Tibial artery (tissue), 4 donors: ENCODE measurements at regions not wholly inside any gene's neighbourhood (a gene's known extent, or its start where the extent isn't known, plus 50 kb on each side); places are given as distances from the start of the nearest gene placed in this dataset.

Experiments
- DNase-seq, 2 donors: peaks; one replicate each; pipeline ENCODE4 v3.0.0-alpha.2; 2019
- H3K27ac ChIP-seq, 2 donors: fragments of 200-600 bp; sonication (generic) in 1 of 2; 1 replicate in 1 of 2; 2 replicates in 1 of 2; pipeline ENCODE4 v1.5.1; 2018 to 2019; ENCODE audit warnings: mild to moderate bottlenecking in 1 of 2
- H3K27me3 ChIP-seq, 2 donors: fragments of 200-600 bp; sonication (generic) in 1 of 2; one replicate each; pipeline versions ENCODE4 v1.5.1 to v1.6.0; 2016 to 2019
- H3K36me3 ChIP-seq, 3 donors: fragments of 200-600 bp; sonication (generic) in 2 of 3; one replicate each; pipeline ENCODE4 v1.5.1; 2016 to 2019; ENCODE audit warnings: mild to moderate bottlenecking in 2 of 3
- H3K4me1 ChIP-seq, 4 donors: fragments of 200-600 bp; sonication (generic) in 2 of 4; 1 replicate in 3 of 4; 2 replicates in 1 of 4; pipeline ENCODE4 v1.5.1; 2016 to 2019
- H3K4me3 ChIP-seq, 2 donors: fragments of 200-600 bp; sonication (generic) in 1 of 2; 1 replicate in 1 of 2; 2 replicates in 1 of 2; pipeline ENCODE4 v1.5.1; 2018 to 2019; ENCODE audit warnings: mild to moderate bottlenecking in 2 of 2
- H3K9me3 ChIP-seq, 3 donors: fragments of 200-600 bp; sonication (generic) in 1 of 3; one replicate each; pipeline ENCODE4 v1.5.1; 2016 to 2019
- CTCF ChIP-seq, 2 experiments: fragments of 200-600 bp in 1 of 2; fragments of 450-650 bp in 1 of 2; IDR thresholded peaks; one replicate each; pipeline ENCODE4 v1.5.1; 2017 to 2019; ENCODE audit warnings: antibody characterized with exemption in 2 of 2, mild to moderate bottlenecking in 1 of 2, moderate library complexity in 1 of 2
- intact Hi-C: fragments of 100-400 bp; cut with DNase I; formaldehyde crosslinking; loops from one replicate; pipeline ENCODE4 v1.15.0; 2023; ENCODE audit warnings: low total_unique reads

- Histone ChIP-seq H3K27me3 (no peaks in the 10 kb centered on the region), H3K4me3 (no peak overlapping the region), H3K9me3 (no peaks in the 10 kb centered on the region), H3K36me3 (no peaks in the 10 kb centered on the region), H3K4me1 (no peaks in the 10 kb centered on the region), H3K27ac (no peak overlapping the region)
- intact Hi-C loops: no loop called here
- no peak for TF ChIP-seq CTCF (IDR thresholded peaks at IDR 0.05)
- DNase-seq: no peak
Observed at GRCh38 chr3:82505079-82505756, 743.8 kb upstream of the GBE1 start.

DNA sequence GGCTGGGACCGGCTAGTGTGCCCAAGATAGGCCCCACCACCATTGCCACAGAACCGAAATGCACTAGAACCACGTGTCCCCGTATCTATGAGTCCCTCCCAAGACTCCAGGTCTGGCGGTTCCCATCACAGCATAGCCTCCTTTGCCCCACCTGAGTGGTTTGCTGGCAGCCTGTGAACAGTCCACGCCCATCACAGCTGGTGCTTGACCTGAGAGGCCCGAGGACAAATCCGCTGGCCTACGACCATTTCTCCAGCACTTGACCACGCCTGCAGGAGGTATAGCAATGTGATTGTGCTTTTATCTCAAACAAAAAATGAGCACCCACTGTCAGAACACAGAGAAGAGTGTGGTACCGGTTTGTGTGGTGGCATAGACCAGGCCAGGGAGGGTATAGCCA lies 736.7 kb upstream of the GBE1 start:
- Histone ChIP-seq H3K9me3 (no peaks in the 10 kb centered on the region), H3K4me1 (no peaks in the 10 kb centered on the region), H3K4me3 (no peak overlapping the region), H3K27me3 (no peaks in the 10 kb centered on the region), H3K36me3 (no peaks in the 10 kb centered on the region), H3K27ac (no peak overlapping the region)
- intact Hi-C loops: no loop called here
- no peak for TF ChIP-seq CTCF (IDR thresholded peaks at IDR 0.05)
- no peak for DNase-seq

DNA sequence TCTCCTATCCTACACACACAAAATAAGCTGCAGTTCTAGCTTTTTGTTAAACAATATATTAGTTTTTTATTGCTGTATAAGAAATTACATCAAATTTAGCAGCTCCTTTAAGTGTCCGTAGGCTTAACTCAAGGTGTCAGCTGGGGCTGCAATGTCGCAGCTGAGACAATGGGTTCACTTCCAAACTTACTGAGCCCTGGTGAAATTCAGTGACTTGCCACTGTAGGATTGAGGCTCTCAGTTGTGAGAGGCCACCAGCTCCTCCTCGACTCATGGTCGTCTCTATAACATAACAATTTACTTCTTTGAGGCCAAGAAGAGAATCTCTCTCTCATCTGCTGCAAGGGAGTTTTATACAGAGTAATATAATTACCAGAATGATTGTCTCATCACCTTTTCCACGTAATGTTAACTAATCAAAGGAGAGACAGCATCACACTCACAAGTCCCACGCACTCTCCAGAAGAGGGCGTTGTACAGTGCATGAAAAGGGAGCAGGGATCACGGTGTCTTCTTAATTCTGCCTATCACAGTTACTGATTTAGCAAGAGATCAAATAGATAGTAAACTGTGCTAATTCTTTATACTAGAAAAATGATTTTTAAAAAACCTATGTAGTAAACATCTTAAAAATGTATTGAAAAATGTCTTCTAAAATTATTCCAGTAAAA lies 735.6 kb upstream of the GBE1 start:
- no peak for DNase-seq
- intact Hi-C loops: no loop called here
- no peaks in the 10 kb centered on the region for H3K9me3 ChIP-seq
- no peaks in the 10 kb centered on the region for H3K4me1 ChIP-seq
- no peak overlapping the region for H3K4me3 ChIP-seq
- no peak for TF ChIP-seq CTCF (IDR thresholded peaks at IDR 0.05)
- H3K36me3 ChIP-seq: no peaks in the 10 kb centered on the region
- no peak overlapping the region for H3K27ac ChIP-seq
- H3K27me3 ChIP-seq: no peaks in the 10 kb centered on the region

GRCh38 chr3:82495655-82496054 lies 734.2 kb upstream of the GBE1 start:
- H3K27me3 ChIP-seq: no peaks in the 10 kb centered on the region
- H3K27ac ChIP-seq: no peak overlapping the region
- no peaks in the 10 kb centered on the region for H3K4me1 ChIP-seq
- no peaks in the 10 kb centered on the region for H3K9me3 ChIP-seq
- no peak overlapping the region for H3K4me3 ChIP-seq
- TF ChIP-seq CTCF (IDR thresholded peaks at IDR 0.05): no peak
- intact Hi-C loops: no loop called here
- no peak for DNase-seq
- no peaks in the 10 kb centered on the region for H3K36me3 ChIP-seq

GRCh38 chr3:82494977-82495489 lies 733.6 kb upstream of the GBE1 start:
- no peak for TF ChIP-seq CTCF (IDR thresholded peaks at IDR 0.05)
- DNase-seq: no peak
- Histone ChIP-seq H3K4me3 (no peak overlapping the region), H3K27ac (no peak overlapping the region), H3K9me3 (no peaks in the 10 kb centered on the region), H3K4me1 (no peaks in the 10 kb centered on the region), H3K27me3 (no peaks in the 10 kb centered on the region), H3K36me3 (no peaks in the 10 kb centered on the region)
- intact Hi-C loops: no loop called here
